ENCODE measurements at regions not wholly inside any gene's neighbourhood (a gene's known extent, or its start where the extent isn't known, plus 50 kb on each side); places are given as distances from the start of the nearest gene placed in this dataset.
"Not testable (repeated sequence)": the region's sequence is repeated elsewhere in the genome, so short reads cannot be mapped to it uniquely, and the experiment has no call there.

- intact Hi-C loops (cut with DNase I), result no loop called here
- DNase-seq (no peak), ATAC-seq (peak; percentile 44 to 72)
Observed at GRCh38 chr17:34434052-34434451, 71.0 kb upstream of the CCL1 start.

- DNase-seq (no peak), ATAC-seq (no peak)
- intact Hi-C loops (cut with DNase I), result loop anchor here (5.0 to 10.0 kb wide), 2 partner anchors 210 to 212 kb away; no protein-coding TSS in a partner anchor
Observed at GRCh38 chr17:34424814-34425491, 61.9 kb upstream of the CCL1 start.

- ATAC-seq (peak in 1 of 2 donors; percentile 28), DNase-seq (no peak)
- intact Hi-C loops (cut with DNase I), result loop anchor here (5.0 to 10.0 kb wide), 2 partner anchors 211 to 213 kb away; no protein-coding TSS in a partner anchor
Observed at GRCh38 chr17:34423978-34424813, 61.2 kb upstream of the CCL1 start.

GRCh38 chr17:34423315-34423714 is 60.3 kb upstream of the CCL1 start:
- not testable (repeated sequence) for ATAC-seq, DNase-seq
- intact Hi-C loops (cut with DNase I), result loop anchor here (5.0 to 10.0 kb wide), 2 partner anchors 211 to 214 kb away; no protein-coding TSS in a partner anchor

GRCh38 chr17:34420900-34421299 is 57.9 kb upstream of the CCL1 start:
- DNase-seq (no peak), ATAC-seq (no peak)
- intact Hi-C loops (cut with DNase I), result loop anchor here (2.0 to 10.0 kb wide), 4 partner anchors 98 to 698 kb away; partner anchors contain the start of gene RAD51D (in 1 of the 2)

- peak; percentile 54 for DNase-seq
- ATAC-seq, result peak; percentile 66 to 71
- intact Hi-C loops (cut with DNase I), result loop anchor here (2.0 to 10.0 kb wide), 4 partner anchors 98 to 698 kb away; partner anchors contain the start of gene RAD51D (in 1 of the 2)
Observed at GRCh38 chr17:34420254-34420766, 57.3 kb upstream of the CCL1 start.

- intact Hi-C loops (cut with DNase I), result no loop called here
- no peak for ATAC-seq
- DNase-seq, result no peak
Observed at GRCh38 chr17:34416116-34416515, 53.1 kb upstream of the CCL1 start.

GRCh38 chr17:34414339-34414738 is 51.3 kb upstream of the CCL1 start:
- no peak for DNase-seq
- no peak for ATAC-seq
- intact Hi-C loops (cut with DNase I), result no loop called here

GRCh38 chr17:34413443-34414119 is 50.5 kb upstream of the CCL1 start:
- intact Hi-C loops (cut with DNase I), result no loop called here
- DNase-seq (no peak), ATAC-seq (no peak)

GRCh38 chr17:34412965-34413441 is 50.0 kb upstream of the CCL1 start:
- intact Hi-C loops (cut with DNase I), result no loop called here
- DNase-seq (no peak), ATAC-seq (no peak)

All from left cardiac atrium (tissue), 4 donors.